Effector memory CD4-positive, alpha-beta T cell (primary cell): ENCODE measurements at regions not wholly inside any gene's neighbourhood (a gene's known extent, or its start where the extent isn't known, plus 50 kb on each side); places are given as distances from the start of the nearest gene placed in this dataset.
"Not testable (repeated sequence)": the region's sequence is repeated elsewhere in the genome, so short reads cannot be mapped to it uniquely, and the experiment has no call there.

Experiments used
- DNase-seq, 3 donors: peaks; one replicate each; pipeline ENCODE4 v3.0.0-alpha.2; 2020
- H3K27ac ChIP-seq: 2 replicates; pipeline ENCODE4 v1.7.0; 2013; ENCODE audit warnings: mild to moderate bottlenecking, low read length, moderate library complexity; ENCODE audit not compliant: insufficient read depth, poor library complexity, severe bottlenecking
- H3K27me3 ChIP-seq: replicated peaks from 2 replicates; pipeline ENCODE4 v1.7.0; 2013; ENCODE audit warnings: mild to moderate bottlenecking, low read length; ENCODE audit not compliant: insufficient read depth, control insufficient read depth, poor library complexity, severe bottlenecking
- H3K36me3 ChIP-seq: 2 replicates; pipeline ENCODE4 v1.7.0; 2013; ENCODE audit warnings: mild to moderate bottlenecking, low read length, moderate library complexity; ENCODE audit not compliant: control insufficient read depth, insufficient read depth
- H3K4me1 ChIP-seq: 2 replicates; pipeline ENCODE4 v1.7.0; 2013; ENCODE audit warnings: low read length, mild to moderate bottlenecking; ENCODE audit not compliant: control insufficient read depth, insufficient read depth, poor library complexity, severe bottlenecking
- H3K4me3 ChIP-seq: 2 replicates; pipeline ENCODE4 v1.7.0; 2013; ENCODE audit warnings: low read length, low read depth, mild to moderate bottlenecking; ENCODE audit not compliant: insufficient read depth, poor library complexity, severe bottlenecking
- H3K9me3 ChIP-seq: 2 replicates; pipeline ENCODE4 v1.7.0; 2013; ENCODE audit warnings: mild to moderate bottlenecking, low read length, moderate library complexity; ENCODE audit not compliant: control insufficient read depth

DNA sequence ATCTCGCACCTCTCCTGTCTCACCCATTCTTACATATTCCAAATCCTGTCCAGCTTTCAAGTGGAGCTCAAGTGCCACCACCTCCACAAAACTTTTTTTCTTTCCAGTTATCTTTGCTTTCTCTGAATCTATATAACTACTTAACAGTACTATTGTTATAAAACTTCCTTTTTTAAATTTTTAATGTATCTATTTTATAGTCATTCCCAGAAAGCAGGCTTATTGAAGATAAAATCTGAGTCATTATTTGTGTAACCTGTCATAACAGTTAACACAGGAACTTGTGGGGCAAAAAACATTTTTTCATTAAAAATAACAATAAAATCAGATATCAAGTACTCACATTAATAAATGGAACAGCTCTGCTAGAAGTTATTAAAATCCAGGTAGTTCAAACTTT is 73.3 kb upstream of the ALCAM start:
- DNase-seq = no peak
- no peak overlapping the region for H3K4me3 ChIP-seq
- H3K27me3 ChIP-seq = no peaks in the 10 kb centered on the region
- H3K36me3 ChIP-seq = no peaks in the 10 kb centered on the region
- H3K27ac ChIP-seq = no peak overlapping the region
- H3K9me3 ChIP-seq = no peaks in the 10 kb centered on the region
- no peaks in the 10 kb centered on the region for H3K4me1 ChIP-seq

GRCh38 chr3:105296182-105296822 is 70.4 kb upstream of the ALCAM start:
- DNase-seq, H3K4me3 ChIP-seq, H3K9me3 ChIP-seq, H3K4me1 ChIP-seq, H3K27ac ChIP-seq, H3K36me3 ChIP-seq, H3K27me3 ChIP-seq: not testable (repeated sequence)

GRCh38 chr3:105304487-105304886 is 62.2 kb upstream of the ALCAM start:
- no peaks in the 10 kb centered on the region for H3K27me3 ChIP-seq
- no peak overlapping the region for H3K27ac ChIP-seq
- no peaks in the 10 kb centered on the region for H3K36me3 ChIP-seq
- no peak for DNase-seq
- no peaks in the 10 kb centered on the region for H3K9me3 ChIP-seq
- no peaks in the 10 kb centered on the region for H3K4me1 ChIP-seq
- no peak overlapping the region for H3K4me3 ChIP-seq

DNA sequence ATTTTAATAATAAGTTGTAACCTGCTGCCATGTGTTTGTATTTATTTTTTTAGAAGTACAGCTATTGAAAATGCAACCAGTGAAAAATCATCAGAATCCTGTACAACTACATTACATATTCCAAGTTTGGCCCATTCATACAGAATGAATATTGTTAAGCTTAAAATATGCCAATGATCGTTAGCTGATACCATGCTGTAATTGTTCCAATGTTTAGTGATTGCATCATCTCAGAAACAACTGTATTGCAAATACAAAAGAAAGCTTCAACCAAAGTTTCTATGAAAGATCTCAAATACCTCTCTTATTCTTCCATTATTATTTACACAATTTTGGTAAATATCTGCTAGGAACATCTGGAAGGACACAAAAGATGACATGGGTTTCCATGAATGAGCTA is 51.6 kb upstream of the ALCAM start:
- no peaks in the 10 kb centered on the region for H3K27me3 ChIP-seq
- no peak overlapping the region for H3K27ac ChIP-seq
- H3K4me3 ChIP-seq = no peak overlapping the region
- no peaks in the 10 kb centered on the region for H3K9me3 ChIP-seq
- H3K4me1 ChIP-seq = no peaks in the 10 kb centered on the region
- no peaks in the 10 kb centered on the region for H3K36me3 ChIP-seq
- no peak for DNase-seq

DNA sequence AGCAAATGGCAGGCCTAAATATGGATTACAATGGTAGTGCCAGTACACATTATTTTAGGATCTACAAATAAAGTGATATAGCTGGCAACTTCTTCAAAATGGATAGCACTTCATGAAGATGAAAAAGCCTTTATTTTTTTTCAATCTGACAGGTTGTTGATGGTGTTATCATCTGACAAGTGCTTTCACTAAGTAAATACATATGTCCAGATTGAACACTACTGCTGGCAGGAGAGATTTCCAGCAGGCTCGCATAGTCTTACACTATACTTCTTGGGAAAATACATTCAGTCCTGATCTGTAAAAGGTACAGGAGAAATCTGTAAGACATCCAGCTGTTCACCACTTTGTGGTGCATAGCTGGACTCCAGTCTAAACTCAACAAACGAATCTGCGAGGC is 50.9 kb upstream of the ALCAM start:
- no peak for DNase-seq
- Histone ChIP-seq H3K9me3 (no peaks in the 10 kb centered on the region), H3K27ac (no peak overlapping the region), H3K4me1 (no peaks in the 10 kb centered on the region), H3K27me3 (no peaks in the 10 kb centered on the region), H3K36me3 (no peaks in the 10 kb centered on the region), H3K4me3 (no peak overlapping the region)

DNA sequence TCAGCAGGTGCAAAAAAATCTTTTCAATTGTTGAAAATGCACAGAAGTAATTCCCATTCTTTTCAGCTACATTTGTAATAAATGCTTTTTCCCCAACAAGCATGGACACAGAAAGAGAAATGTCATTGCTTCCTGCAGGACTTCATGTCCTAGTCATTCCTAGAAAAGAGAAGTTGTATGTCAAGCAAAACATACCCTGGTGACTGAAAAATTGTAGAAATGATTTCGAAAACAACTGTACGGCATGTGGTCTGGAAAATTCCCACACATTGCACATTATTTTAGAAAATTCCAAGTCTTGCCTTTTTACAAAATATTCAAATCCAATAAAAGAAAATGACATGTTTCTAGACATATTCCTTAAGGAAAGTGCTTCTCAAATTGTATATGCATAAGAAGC is 50.4 kb upstream of the ALCAM start:
- Histone ChIP-seq H3K27ac (no peak overlapping the region), H3K36me3 (no peaks in the 10 kb centered on the region), H3K9me3 (no peaks in the 10 kb centered on the region), H3K27me3 (no peaks in the 10 kb centered on the region), H3K4me3 (no peak overlapping the region), H3K4me1 (no peaks in the 10 kb centered on the region)
- no peak for DNase-seq
